ENCODE measurements at regions not wholly inside any gene's neighbourhood (a gene's known extent, or its start where the extent isn't known, plus 50 kb on each side); places are given as distances from the start of the nearest gene placed in this dataset.

DNA sequence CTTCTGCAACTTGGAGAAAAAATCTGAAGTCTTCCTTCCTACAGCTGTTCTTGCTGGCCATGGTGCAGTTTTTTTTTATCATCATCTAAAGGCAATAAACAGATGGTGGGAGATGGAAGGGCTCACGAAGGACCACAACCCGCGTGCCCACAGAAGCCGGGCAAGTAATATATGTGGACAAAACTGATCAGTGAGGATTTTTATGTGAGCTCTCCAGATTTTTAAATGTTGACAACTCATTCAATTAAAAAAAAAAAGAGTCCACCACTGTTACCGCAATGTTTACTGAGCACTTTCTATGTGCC, 55.9 kb upstream of the CREB1 start:
- Mint-ChIP-seq H3K27ac (no peak overlapping the region), H3K9me3 (ENCODE audit: low read depth) (no peaks in the 10 kb centered on the region), H3K4me1 (ENCODE audit: low read depth) (peaks cover 20% of the 10 kb centered on the region), H3K4me3 (no peak overlapping the region), H3K27me3 (no peaks in the 10 kb centered on the region), H3K36me3 (no peaks in the 10 kb centered on the region)

DNA sequence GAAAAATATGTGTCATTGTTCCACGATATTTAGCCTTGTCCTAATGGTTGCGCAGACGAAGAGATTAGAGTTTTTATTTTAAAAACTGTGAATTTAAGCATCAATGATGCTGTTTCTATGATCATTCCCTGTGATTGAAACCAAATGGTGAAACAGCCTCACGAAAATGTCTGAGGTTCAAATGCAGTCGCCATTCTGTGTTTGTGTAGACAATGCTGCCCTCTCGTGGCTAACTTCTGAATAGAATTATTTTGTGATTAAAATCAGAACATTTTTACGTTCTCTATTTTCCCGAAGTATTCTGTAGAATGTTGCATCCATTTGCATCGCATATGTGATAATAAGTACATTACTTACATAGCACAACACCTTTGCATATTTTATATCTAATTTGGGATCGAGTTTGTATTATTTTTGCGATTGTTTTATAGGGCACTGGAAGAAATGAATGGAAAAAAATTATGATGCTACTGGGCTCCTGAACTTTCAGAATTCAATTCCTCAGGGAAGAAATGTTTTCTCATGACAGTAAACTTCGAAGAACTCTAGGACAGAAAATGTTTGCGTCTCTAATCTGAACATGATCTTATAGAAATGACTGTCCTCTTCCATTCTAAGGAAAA, 54.8 kb upstream of the CREB1 start:
- H3K9me3 Mint-ChIP-seq (ENCODE audit: low read depth) = no peaks in the 10 kb centered on the region

DNA sequence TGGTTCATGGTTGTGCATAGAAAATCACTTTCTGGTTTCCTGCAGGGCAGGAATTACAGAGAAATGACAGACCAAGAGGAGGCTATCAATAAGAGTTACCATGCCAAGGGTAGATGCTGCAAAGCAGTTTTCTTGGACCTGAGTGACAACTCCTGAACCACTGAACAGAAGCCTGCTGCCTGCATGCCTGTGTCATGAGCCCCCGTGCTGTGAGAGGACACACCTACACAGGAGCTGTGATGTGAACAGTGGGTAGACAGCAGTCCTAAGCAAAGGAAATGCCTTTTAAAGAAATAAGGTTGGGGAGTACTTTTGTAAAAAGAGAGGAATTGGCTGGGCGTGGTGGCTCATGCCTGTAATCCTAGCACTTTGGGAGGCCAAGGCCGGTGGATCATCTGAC, 54.2 kb upstream of the CREB1 start:
- no peaks in the 10 kb centered on the region for H3K27me3 Mint-ChIP-seq
- peaks cover 29% of the 10 kb centered on the region for H3K4me1 Mint-ChIP-seq (ENCODE audit: low read depth)
- H3K36me3 Mint-ChIP-seq = no peaks in the 10 kb centered on the region
- H3K4me3 Mint-ChIP-seq = no peak overlapping the region
- no peaks in the 10 kb centered on the region for H3K9me3 Mint-ChIP-seq (ENCODE audit: low read depth)
- no peak overlapping the region for H3K27ac Mint-ChIP-seq

More for the DNA sequence above, 54.8 kb upstream of the CREB1 start:
- Mint-ChIP-seq H3K36me3 (no peaks in the 10 kb centered on the region), H3K4me3 (no peak overlapping the region), H3K27ac (no peak overlapping the region), H3K27me3 (no peaks in the 10 kb centered on the region), H3K4me1 (ENCODE audit: low read depth) (peaks cover 29% of the 10 kb centered on the region)

DNA sequence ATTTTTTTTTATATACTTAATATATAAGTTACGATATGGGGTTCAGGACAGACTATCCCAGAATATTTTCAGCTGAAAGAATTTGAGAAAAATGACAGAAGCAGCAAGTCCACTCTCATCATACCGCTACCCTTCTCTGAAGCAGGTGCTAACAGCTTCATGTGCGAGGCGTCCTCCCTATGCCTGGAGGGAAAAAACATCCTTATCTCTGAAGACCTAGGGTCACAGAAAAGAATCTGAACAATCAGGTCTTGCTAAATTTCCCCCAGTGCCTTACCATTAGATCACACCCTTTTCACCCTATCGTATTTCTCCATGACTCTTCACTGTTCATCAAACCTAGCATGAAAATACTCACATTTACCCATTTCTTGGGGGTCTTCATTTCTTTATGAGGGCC, 51.9 kb upstream of the CREB1 start:
- no peak overlapping the region for H3K27ac Mint-ChIP-seq

DNA sequence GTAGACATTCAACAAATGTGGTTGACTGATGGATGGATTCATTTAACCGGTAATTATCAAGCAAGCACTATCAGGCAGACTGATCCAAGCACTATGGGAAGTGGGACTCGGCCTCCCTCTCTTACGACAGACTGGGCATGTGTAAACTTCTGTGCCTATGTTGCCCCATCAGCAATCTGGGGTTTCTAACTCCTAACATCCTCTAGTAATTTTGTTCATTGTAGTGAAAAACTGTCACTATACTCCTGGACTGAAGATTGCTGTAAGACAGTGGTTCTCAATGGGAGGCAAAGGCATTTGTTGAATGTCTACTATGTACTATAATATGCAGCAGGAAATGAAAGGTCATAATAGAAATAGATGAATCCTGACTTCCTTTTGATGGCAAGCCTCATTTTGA, 51.2 kb upstream of the CREB1 start:
- H3K4me1 Mint-ChIP-seq (ENCODE audit: low read depth) = peaks cover 40% of the 10 kb centered on the region
- no peaks in the 10 kb centered on the region for H3K27me3 Mint-ChIP-seq
- H3K4me3 Mint-ChIP-seq = no peak overlapping the region
- no peaks in the 10 kb centered on the region for H3K36me3 Mint-ChIP-seq
- no peak overlapping the region for H3K27ac Mint-ChIP-seq
- no peaks in the 10 kb centered on the region for H3K9me3 Mint-ChIP-seq (ENCODE audit: low read depth)

More for the DNA sequence above, 51.9 kb upstream of the CREB1 start:
- H3K4me1 Mint-ChIP-seq (ENCODE audit: low read depth) = peaks cover 44% of the 10 kb centered on the region
- no peaks in the 10 kb centered on the region for H3K27me3 Mint-ChIP-seq
- no peaks in the 10 kb centered on the region for H3K9me3 Mint-ChIP-seq (ENCODE audit: low read depth)
- H3K36me3 Mint-ChIP-seq = no peaks in the 10 kb centered on the region
- no peak overlapping the region for H3K4me3 Mint-ChIP-seq

GRCh38 chr2:207479198-207479785, 50.5 kb upstream of the CREB1 start:
- no peaks in the 10 kb centered on the region for H3K9me3 Mint-ChIP-seq (ENCODE audit: low read depth)
- no peak overlapping the region for H3K4me3 Mint-ChIP-seq
- no peaks in the 10 kb centered on the region for H3K36me3 Mint-ChIP-seq
- H3K27me3 Mint-ChIP-seq = no peaks in the 10 kb centered on the region
- H3K27ac Mint-ChIP-seq = no peak overlapping the region
- H3K4me1 Mint-ChIP-seq (ENCODE audit: low read depth) = peaks cover 40% of the 10 kb centered on the region

Data from activated naive CD8-positive, alpha-beta T cell (primary cell).